ENCODE measurements at regions not wholly inside any gene's neighbourhood (a gene's known extent, or its start where the extent isn't known, plus 50 kb on each side); places are given as distances from the start of the nearest gene placed in this dataset.

GRCh38 chr6:14423330-14423729 is 305.8 kb downstream of the CD83 start:
- Histone ChIP-seq H3K4me1 (ENCODE audit: control insufficient read depth, insufficient read depth, low read length) (peaks cover 3% of the 10 kb centered on the region), H3K36me3 (ENCODE audit: control insufficient read depth, insufficient read depth, low read length) (no peaks in the 10 kb centered on the region), H3K27ac (ENCODE audit: low read length) (no peak overlapping the region), H3K4me3 (ENCODE audit: low read length) (no peak overlapping the region), H3K9me3 (ENCODE audit: control insufficient read depth, insufficient read depth, low read length) (no peaks in the 10 kb centered on the region), H3K27me3 (ENCODE audit: control insufficient read depth, insufficient read depth, low read length) (no peaks in the 10 kb centered on the region)
- H3K9me3 Mint-ChIP-seq, result no peaks in the 10 kb centered on the region
- no peaks in the 10 kb centered on the region for H3K27me3 Mint-ChIP-seq (ENCODE audit: low read depth in 2 of 2)
- DNase-seq (no peak), ATAC-seq (no peak)
- H3K4me1 Mint-ChIP-seq, result no peaks in the 10 kb centered on the region
- H3K4me3 Mint-ChIP-seq, result no peak overlapping the region
- intact Hi-C loops (cut with micrococcal nuclease), result no loop called here
- H3K36me3 Mint-ChIP-seq, result no peaks in the 10 kb centered on the region
- H3K27ac Mint-ChIP-seq, result no peak overlapping the region
- 93% methylated on average over 5 of the region's 5 CpGs for WGBS (ENCODE audit: insufficient coverage)
- no peak for TF ChIP-seq CTCF (IDR thresholded peaks at IDR 0.05)

GRCh38 chr6:14423955-14424354 is 306.4 kb downstream of the CD83 start:
- no peaks in the 10 kb centered on the region for H3K27me3 ChIP-seq (ENCODE audit: control insufficient read depth, insufficient read depth, low read length)
- intact Hi-C loops (cut with micrococcal nuclease), result no loop called here
- H3K9me3 ChIP-seq (ENCODE audit: control insufficient read depth, insufficient read depth, low read length), result no peaks in the 10 kb centered on the region
- no peak overlapping the region for H3K27ac ChIP-seq (ENCODE audit: low read length)
- H3K27me3 Mint-ChIP-seq (ENCODE audit: low read depth in 2 of 2), result no peaks in the 10 kb centered on the region
- no peaks in the 10 kb centered on the region for H3K36me3 ChIP-seq (ENCODE audit: control insufficient read depth, insufficient read depth, low read length)
- DNase-seq (no peak), ATAC-seq (no peak)
- peaks cover 4% of the 10 kb centered on the region for H3K4me1 ChIP-seq (ENCODE audit: control insufficient read depth, insufficient read depth, low read length)
- H3K36me3 Mint-ChIP-seq, result no peaks in the 10 kb centered on the region
- TF ChIP-seq CTCF (IDR thresholded peaks at IDR 0.05), result no peak
- WGBS (ENCODE audit: insufficient coverage), result 90% methylated on average over 6 of the region's 6 CpGs
- no peaks in the 10 kb centered on the region for H3K4me1 Mint-ChIP-seq
- H3K4me3 Mint-ChIP-seq, result no peak overlapping the region
- H3K9me3 Mint-ChIP-seq, result no peaks in the 10 kb centered on the region
- no peak overlapping the region for H3K4me3 ChIP-seq (ENCODE audit: low read length)
- no peak overlapping the region for H3K27ac Mint-ChIP-seq

- H3K4me1 Mint-ChIP-seq, result no peaks in the 10 kb centered on the region
- no peaks in the 10 kb centered on the region for H3K9me3 ChIP-seq (ENCODE audit: control insufficient read depth, insufficient read depth, low read length)
- H3K27me3 Mint-ChIP-seq (ENCODE audit: low read depth in 2 of 2), result no peaks in the 10 kb centered on the region
- no peak for TF ChIP-seq CTCF (IDR thresholded peaks at IDR 0.05)
- H3K36me3 ChIP-seq (ENCODE audit: control insufficient read depth, insufficient read depth, low read length), result no peaks in the 10 kb centered on the region
- no peaks in the 10 kb centered on the region for H3K9me3 Mint-ChIP-seq
- WGBS (ENCODE audit: insufficient coverage), result 92% methylated on average over 4 of the region's 6 CpGs
- no peak overlapping the region for H3K27ac ChIP-seq (ENCODE audit: low read length)
- no peak for DNase-seq
- no peak overlapping the region for H3K27ac Mint-ChIP-seq
- intact Hi-C loops (cut with micrococcal nuclease), result no loop called here
- peaks cover 4% of the 10 kb centered on the region for H3K4me1 ChIP-seq (ENCODE audit: control insufficient read depth, insufficient read depth, low read length)
- H3K27me3 ChIP-seq (ENCODE audit: control insufficient read depth, insufficient read depth, low read length), result no peaks in the 10 kb centered on the region
- H3K36me3 Mint-ChIP-seq, result no peaks in the 10 kb centered on the region
- no peak for ATAC-seq
- H3K4me3 Mint-ChIP-seq, result no peak overlapping the region
- no peak overlapping the region for H3K4me3 ChIP-seq (ENCODE audit: low read length)
These were observed 308.2 kb downstream of the CD83 start for GRCh38 chr6:14425805-14426204.

- ATAC-seq (no peak), DNase-seq (no peak)
- no peak for TF ChIP-seq CTCF (IDR thresholded peaks at IDR 0.05)
- Mint-ChIP-seq H3K4me3 (no peak overlapping the region), H3K27me3 (ENCODE audit: low read depth in 2 of 2) (peaks cover 0 to under 1% of the 10 kb centered on the region in 2 donors), H3K4me1 (peaks cover 0 to 1% of the 10 kb centered on the region in 2 donors), H3K27ac (no peak overlapping the region), H3K9me3 (no peaks in the 10 kb centered on the region), H3K36me3 (no peaks in the 10 kb centered on the region)
- 71% methylated on average over 2 of the region's 2 CpGs for WGBS (ENCODE audit: insufficient coverage)
- H3K27ac ChIP-seq (ENCODE audit: low read length), result no peak overlapping the region
- intact Hi-C loops (cut with micrococcal nuclease), result no loop called here
- H3K9me3 ChIP-seq (ENCODE audit: control insufficient read depth, insufficient read depth, low read length), result no peaks in the 10 kb centered on the region
- no peaks in the 10 kb centered on the region for H3K27me3 ChIP-seq (ENCODE audit: control insufficient read depth, insufficient read depth, low read length)
- no peak overlapping the region for H3K4me3 ChIP-seq (ENCODE audit: low read length)
- no peaks in the 10 kb centered on the region for H3K36me3 ChIP-seq (ENCODE audit: control insufficient read depth, insufficient read depth, low read length)
- peaks cover 4% of the 10 kb centered on the region for H3K4me1 ChIP-seq (ENCODE audit: control insufficient read depth, insufficient read depth, low read length)
These were observed 308.7 kb downstream of the CD83 start for GRCh38 chr6:14426281-14426680.
